NT2/D1 (cell line): ENCODE measurements at regions not wholly inside any gene's neighbourhood (a gene's known extent, or its start where the extent isn't known, plus 50 kb on each side); places are given as distances from the start of the nearest gene placed in this dataset.

Source experiments
- SUZ12 ChIP-seq: IDR thresholded peaks from 2 replicates; pipeline ENCODE4 v1.6.1; 2011; ENCODE audit not compliant: insufficient read length, insufficient read depth; ENCODE audit errors: extremely low read depth
- YY1 ChIP-seq: IDR thresholded peaks from 2 replicates; pipeline ENCODE4 v1.6.1; 2011; ENCODE audit not compliant: insufficient read length, insufficient read depth
- ZNF274 ChIP-seq: IDR thresholded peaks from 2 replicates; pipeline ENCODE4 v1.6.1; 2011; ENCODE audit warnings: mild to moderate bottlenecking, low read depth, low read length

DNA sequence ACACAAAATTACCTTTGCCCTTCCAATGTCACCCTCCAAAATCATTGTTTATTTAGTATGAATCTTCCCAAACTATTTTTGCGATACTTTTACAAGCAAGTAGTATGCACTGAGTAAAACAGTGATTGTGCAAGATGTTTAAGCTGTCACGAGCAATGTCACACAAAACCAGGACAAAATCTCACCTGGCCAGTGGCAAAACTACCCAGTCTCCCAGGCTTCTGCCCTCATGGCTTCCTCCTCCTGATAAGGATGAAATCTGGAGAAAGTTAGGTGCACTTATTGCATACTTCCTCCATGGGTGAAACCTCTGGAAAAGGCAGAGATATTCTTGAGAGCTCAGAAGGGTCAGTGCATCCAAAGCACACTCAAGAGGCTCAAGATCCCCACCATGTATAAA is 500.8 kb downstream of the IRS2 start:
- TF ChIP-seq YY1 (no peak), ZNF274 (no peak), SUZ12 (no peak)
